HFFc6 (cell line): ENCODE measurements at regions not wholly inside any gene's neighbourhood (a gene's known extent, or its start where the extent isn't known, plus 50 kb on each side); places are given as distances from the start of the nearest gene placed in this dataset.

ENCODE experiments used
- DNase-seq: peaks from one replicate; pipeline ENCODE4 v3.0.0-alpha.2; 2018
- H3K27ac Mint-ChIP-seq: 2 replicates; pipeline ENCODE4 v1.8.0; 2020; ENCODE audit warnings: mild to moderate bottlenecking, mixed read lengths
- H3K27me3 Mint-ChIP-seq: 2 replicates; pipeline ENCODE4 v1.8.0; 2021; ENCODE audit warnings: mild to moderate bottlenecking, moderate library complexity, mixed read lengths; ENCODE audit not compliant: insufficient read depth
- H3K36me3 Mint-ChIP-seq: 2 replicates; pipeline ENCODE4 v1.8.0; 2021; ENCODE audit warnings: low read depth, mixed read lengths
- H3K4me1 Mint-ChIP-seq: 2 replicates; pipeline ENCODE4 v1.8.0; 2020; ENCODE audit warnings: low read depth, mixed read lengths
- H3K4me3 Mint-ChIP-seq: 2 replicates; pipeline ENCODE4 v1.8.0; 2020; ENCODE audit warnings: mild to moderate bottlenecking, moderate library complexity, mixed read lengths
- H3K9me3 Mint-ChIP-seq: 2 replicates; pipeline ENCODE4 v1.8.0; 2020; ENCODE audit warnings: mild to moderate bottlenecking, mixed read lengths
- CTCF ChIP-seq: fragments of 200-600 bp; sonication (generic); IDR thresholded peaks from 2 replicates; pipeline ENCODE4 v1.5.0; 2021; ENCODE audit warnings: antibody characterized with exemption, mild to moderate bottlenecking

- DNase-seq = peak; percentile 2
- no peak for TF ChIP-seq CTCF
- H3K4me1 Mint-ChIP-seq = peaks cover 17% of the 10 kb centered on the region
- H3K36me3 Mint-ChIP-seq = no peaks in the 10 kb centered on the region
- no peaks in the 10 kb centered on the region for H3K9me3 Mint-ChIP-seq
- H3K27ac Mint-ChIP-seq = no peak overlapping the region
- no peak overlapping the region for H3K4me3 Mint-ChIP-seq
- H3K27me3 Mint-ChIP-seq = no peaks in the 10 kb centered on the region
Observed at GRCh38 chr1:101101360-101101759, 75.8 kb upstream of the DPH5 start.

- Mint-ChIP-seq H3K4me1 (peaks cover 12% of the 10 kb centered on the region), H3K9me3 (no peaks in the 10 kb centered on the region), H3K27ac (no peak overlapping the region), H3K27me3 (no peaks in the 10 kb centered on the region), H3K4me3 (no peak overlapping the region), H3K36me3 (no peaks in the 10 kb centered on the region)
- DNase-seq = no peak
- TF ChIP-seq CTCF = no peak
Observed at GRCh38 chr1:101100674-101101073, 75.1 kb upstream of the DPH5 start.

- Mint-ChIP-seq H3K36me3 (no peaks in the 10 kb centered on the region), H3K27ac (no peak overlapping the region), H3K27me3 (no peaks in the 10 kb centered on the region), H3K4me1 (peaks cover 10% of the 10 kb centered on the region), H3K9me3 (no peaks in the 10 kb centered on the region), H3K4me3 (no peak overlapping the region)
- no peak for DNase-seq
- no peak for TF ChIP-seq CTCF
Observed at GRCh38 chr1:101098907-101099306, 73.3 kb upstream of the DPH5 start.

GRCh38 chr1:101098327-101098726 is 72.7 kb upstream of the DPH5 start:
- no peak for TF ChIP-seq CTCF
- H3K4me3 Mint-ChIP-seq = no peak overlapping the region
- H3K27ac Mint-ChIP-seq = no peak overlapping the region
- H3K4me1 Mint-ChIP-seq = peaks cover 10% of the 10 kb centered on the region
- DNase-seq = no peak
- no peaks in the 10 kb centered on the region for H3K36me3 Mint-ChIP-seq
- no peaks in the 10 kb centered on the region for H3K9me3 Mint-ChIP-seq
- H3K27me3 Mint-ChIP-seq = no peaks in the 10 kb centered on the region

GRCh38 chr1:101089613-101090338 is 64.2 kb upstream of the DPH5 start:
- H3K27me3 Mint-ChIP-seq = no peaks in the 10 kb centered on the region
- H3K4me3 Mint-ChIP-seq = no peak overlapping the region
- no peak for TF ChIP-seq CTCF

GRCh38 chr1:101088431-101088830 is 62.8 kb upstream of the DPH5 start:
- Mint-ChIP-seq H3K36me3 (no peaks in the 10 kb centered on the region), H3K4me3 (no peak overlapping the region), H3K4me1 (no peaks in the 10 kb centered on the region), H3K9me3 (no peaks in the 10 kb centered on the region), H3K27ac (no peak overlapping the region), H3K27me3 (no peaks in the 10 kb centered on the region)
- DNase-seq = no peak
- TF ChIP-seq CTCF = no peak

More at GRCh38 chr1:101089613-101090338, 64.2 kb upstream of the DPH5 start:
- DNase-seq = no peak
- Mint-ChIP-seq H3K36me3 (no peaks in the 10 kb centered on the region), H3K9me3 (no peaks in the 10 kb centered on the region), H3K4me1 (no peaks in the 10 kb centered on the region), H3K27ac (no peak overlapping the region)
